ENCODE measurements at regions not wholly inside any gene's neighbourhood (a gene's known extent, or its start where the extent isn't known, plus 50 kb on each side); places are given as distances from the start of the nearest gene placed in this dataset.
"Not testable (repeated sequence)": the region's sequence is repeated elsewhere in the genome, so short reads cannot be mapped to it uniquely, and the experiment has no call there.

DNA sequence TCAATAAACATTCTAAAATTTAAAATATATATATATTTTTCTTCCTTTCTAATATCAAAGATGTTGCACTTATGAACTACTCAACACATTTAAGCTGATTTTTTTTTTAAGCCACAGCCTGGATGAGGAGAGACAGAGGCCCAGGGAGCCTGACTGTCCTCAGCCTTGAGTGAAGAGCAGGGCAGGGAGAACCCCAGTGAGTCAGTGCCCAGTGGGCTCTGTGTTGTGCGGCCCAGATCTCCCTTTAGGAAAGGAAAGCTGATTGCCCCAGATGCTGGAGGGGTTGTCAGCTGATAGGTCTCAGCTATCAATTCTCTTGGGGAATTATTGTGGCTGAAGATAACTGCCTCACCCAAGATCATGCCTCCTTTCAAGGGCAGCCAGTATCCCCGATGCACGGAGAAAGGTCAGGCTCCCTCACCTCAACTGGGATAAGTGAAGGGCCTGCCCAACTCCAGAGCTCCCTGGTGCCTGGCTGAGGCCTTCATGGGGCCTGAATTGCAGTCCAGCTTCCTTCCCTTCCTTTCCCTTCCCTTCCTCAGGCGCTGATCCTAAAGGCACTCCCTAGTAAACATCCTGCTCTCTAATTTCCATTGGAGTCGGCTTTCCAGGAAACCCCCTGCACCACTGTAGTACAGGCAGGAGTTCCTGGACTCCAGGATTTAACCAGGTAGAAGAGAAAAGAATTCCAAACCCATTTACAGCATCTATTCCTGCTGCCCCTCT, 106.9 kb upstream of the ATL2 start:
- DNase-seq = no peak

DNA sequence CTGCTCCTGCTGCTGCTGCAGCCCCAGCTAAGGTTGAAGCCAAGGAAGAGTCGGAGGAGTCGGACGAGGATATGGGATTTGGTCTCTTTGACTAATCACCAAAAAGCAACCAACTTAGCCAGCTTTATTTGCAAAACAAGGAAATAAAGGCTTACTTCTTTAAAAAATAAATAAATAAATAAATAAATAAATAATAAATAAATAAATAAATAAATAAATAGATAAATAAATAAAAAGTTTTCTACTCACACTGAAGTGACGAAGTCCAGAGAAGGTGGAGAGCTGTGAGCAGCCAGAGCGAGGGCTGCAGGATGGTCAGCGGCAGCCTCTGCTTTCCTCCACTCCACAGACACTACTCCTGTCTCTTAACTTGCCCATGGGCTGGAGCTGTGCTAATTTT, 105.6 kb upstream of the ATL2 start:
- not testable (repeated sequence) for DNase-seq

DNA sequence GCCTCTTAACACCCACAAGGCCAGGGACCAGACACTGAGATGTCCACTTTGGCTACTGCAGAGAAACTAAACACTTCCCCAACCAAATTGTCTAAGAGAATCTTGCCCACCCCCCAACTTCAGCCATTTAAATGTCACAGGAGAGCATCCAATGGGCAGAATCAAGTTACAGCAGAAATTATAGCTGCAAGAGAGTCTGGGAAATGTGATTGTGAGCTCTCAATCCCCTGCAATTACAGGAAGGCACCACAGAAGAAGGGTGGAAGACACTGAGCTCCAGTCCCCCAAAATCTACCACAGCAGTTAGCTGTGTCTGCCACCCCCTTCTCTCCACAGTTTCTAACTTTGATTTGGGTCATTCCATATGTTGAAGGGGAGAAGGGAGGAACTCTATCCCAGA, 103.5 kb upstream of the ATL2 start:
- DNase-seq = no peak

DNA sequence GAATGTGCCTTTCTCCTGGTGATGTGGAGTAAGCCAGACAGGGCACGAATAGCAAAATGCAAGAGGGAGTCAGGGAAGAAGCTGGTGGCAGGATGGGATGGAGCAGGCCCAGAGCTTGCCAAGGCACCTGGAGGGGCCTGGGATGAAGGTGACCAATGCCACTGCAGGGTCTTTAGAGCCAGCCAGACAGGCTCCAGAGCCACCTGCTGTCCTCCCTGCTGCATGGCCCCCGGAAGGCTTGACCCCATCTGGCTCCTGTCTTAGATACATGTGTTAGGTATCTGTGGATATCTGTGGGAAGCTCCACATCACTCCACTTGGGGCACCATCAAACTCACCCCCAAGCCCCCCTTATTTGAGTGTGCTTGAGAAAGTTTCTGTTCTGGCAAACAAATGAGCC, 99.9 kb upstream of the ATL2 start:
- no peak for DNase-seq

DNA sequence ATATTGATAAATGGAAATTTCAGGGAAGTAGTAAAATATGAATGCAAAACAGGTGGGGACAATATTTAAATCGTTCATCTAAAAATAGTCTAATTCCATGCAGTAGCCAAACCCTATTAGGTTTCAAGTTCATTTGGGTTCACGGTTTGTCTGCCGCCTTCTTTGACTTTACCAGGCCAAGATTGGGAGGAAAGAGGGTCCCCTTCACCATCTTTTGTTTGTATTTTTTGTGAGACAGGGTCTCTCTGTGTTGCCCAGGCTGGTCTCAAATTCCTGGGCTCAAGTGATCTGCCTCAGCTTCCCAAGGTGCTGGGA, 98.5 kb upstream of the ATL2 start:
- DNase-seq = no peak

DNA sequence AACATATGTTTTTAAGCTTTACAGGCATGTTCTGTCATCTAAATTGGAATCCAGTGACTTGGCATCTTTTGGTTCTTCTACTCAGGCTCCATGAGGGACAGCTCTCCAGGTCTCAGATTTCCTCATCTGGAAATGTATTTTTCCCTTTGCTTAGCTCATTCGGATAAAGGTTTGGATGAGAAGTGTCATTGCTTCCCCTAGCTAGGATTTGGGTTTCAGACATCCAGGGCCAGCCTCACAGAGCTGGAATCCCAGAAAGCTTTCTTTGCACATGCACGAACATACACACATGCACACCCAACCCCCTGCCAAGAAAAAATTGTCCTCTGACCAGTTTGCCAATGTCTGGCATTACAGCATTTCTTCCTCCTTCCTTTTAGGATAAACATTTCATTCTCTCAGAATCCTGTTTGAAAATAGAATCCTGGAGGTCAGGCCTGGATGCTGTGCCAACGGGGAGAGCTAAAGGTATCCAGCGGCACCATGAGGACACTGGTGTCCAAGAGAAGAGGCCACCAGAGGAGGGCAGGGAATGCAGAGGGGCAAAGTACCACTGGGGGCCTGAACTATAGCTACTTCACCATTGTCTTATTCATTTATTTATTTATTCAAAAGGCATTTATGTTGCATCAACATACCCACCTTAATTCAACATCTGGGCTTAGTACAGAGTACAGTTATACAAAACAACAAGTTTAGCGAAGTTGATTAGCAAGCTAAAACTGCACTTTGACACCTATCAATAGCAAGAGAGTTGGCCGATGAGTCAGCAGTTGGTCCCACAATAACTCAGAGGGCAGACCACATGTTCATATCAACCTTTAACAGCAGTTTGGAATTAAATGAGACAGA, 97.9 kb upstream of the ATL2 start:
- DNase-seq = no peak

DNA sequence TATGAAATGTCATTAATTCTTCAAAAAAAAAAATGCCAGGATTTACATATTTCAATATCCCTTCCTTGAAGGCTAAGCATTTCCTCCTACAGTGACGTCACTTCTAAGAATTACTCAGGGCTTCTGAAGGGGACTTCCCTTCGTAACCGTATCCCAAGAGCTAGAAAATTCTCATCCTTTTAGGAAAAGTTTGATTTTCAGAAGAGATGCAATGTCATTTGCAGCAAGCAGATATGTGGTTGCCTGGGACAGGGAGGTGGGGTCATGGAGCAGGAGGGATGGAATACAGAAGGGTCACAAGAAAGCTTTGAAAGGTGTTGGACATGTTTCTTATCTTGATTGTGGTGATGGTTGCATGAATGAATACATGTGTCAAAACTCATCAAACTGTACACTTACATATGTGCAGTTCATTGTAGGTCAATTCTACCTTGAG, 97.0 kb upstream of the ATL2 start:
- DNase-seq = no peak

DNA sequence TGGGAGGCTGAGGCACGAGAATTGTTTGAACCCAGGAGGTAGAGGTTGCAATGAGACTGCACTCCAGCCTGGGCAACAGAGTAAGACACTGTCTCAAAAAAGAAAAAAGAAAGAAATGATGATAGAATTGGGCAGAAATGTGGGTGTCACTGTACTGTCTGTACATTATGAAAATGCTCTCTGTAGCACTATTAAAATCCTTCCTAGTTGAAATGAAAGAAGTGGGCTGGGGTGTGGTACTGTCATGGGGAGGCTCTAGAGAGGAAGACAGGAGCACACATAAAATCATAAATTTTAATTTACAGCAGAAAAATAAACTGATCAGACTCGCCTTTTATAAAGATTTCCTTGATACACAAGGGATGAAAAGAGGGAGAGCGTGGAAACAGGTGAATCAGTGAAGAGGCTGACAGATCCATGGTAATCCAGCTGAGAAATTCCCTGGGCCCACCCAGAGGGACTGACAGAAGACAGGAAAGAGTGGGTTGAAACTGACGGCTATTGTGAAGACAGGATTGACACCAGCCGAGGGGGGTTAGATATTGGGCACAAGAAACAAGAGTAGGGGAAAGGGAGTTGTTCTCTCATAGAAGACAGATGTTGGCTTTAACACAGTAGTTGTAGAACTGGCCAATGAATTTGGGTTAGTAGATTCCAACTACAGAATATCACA, 96.4 kb upstream of the ATL2 start:
- DNase-seq = no peak

DNA sequence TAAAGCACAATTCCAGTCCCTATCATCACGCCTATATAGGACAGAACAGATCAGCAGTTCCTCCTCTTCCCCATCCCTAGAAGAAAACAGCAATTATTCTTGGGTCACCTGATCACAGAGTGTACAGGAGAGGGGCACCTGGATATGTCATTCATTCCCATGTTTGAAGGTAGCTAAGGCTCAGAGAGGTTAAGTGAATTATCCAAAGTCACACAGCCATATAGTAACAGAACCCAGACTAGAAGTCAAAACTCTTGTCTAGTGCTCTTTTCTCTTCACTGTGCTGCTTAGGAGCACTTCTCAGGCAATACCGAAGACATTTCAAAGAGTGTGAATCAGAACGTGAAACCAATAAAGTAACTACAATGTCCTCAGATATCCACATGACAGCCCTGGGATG, 93.0 kb upstream of the ATL2 start:
- no peak for DNase-seq

DNA sequence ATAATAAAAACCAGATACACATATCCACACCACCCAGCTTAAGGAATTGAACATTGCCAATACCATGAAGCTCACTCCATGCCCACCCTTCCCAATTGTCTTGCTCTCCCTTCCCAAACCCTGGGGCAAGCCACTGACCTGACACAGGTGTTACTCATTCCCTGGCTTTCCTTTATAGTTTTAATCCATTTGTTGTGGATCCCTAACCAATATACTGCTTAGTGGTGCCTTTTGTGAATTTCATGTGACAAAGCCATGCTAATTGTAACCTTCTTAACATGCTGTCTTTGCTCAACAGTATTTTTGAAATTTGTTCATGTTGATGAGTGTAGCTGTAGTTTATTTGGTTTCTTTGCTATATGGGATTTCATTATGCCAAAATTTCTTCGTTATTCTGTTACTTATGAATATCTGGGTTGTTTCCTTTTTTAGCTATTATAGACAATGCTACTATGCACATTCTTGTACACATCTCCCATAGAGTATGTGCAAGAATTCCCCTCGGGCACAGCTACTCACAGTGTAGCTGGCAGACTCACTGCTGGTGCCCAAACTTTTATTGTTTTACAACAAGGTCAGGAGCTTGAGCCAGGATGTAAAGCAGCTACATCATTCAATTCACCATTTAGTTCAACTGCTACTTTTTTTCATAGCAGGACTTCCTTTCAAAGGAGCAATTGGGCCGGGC, 90.8 kb upstream of the ATL2 start:
- no peak for DNase-seq

DNA sequence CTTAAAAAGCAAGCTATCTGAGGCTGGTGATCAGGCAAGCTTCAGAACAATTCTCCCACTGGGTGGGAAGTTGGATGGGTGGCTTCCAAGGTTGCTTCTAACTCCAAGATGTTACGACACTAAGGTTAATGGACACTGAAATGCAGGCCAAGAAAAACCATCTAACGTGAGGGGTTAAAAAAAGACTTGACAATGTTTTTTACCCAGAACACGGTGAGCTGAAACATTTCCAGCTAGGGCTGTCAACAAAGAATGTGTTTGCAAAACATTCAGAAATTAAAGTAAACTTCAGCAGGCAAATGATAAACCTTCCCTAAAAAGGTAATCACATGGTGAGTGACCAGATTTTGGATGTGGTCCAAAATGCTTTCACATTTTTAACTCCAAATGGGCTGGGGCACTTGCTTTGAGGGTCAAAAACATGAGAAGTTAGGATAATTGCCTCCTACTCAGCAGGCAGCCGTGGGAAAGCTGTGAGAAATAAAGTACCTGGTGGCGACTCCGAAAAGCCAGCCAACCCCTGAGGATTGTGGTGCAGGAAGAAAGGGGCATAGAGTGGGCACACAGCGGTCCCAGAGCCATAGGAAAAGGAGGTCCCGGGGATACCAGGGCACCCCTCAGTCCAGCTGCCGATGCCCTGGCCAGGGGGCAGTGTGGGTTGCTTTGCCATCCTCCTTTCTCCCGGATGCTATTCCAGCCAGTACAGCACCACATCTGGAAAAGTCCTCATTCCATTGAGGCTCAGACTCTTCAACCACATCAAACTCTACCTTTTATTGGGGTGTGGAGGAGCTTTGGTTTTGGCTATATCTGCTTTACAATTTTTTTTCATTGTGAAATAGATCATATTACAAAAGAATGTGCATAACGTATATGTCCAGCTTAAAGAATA, 90.0 kb upstream of the ATL2 start:
- no peak for DNase-seq

DNA sequence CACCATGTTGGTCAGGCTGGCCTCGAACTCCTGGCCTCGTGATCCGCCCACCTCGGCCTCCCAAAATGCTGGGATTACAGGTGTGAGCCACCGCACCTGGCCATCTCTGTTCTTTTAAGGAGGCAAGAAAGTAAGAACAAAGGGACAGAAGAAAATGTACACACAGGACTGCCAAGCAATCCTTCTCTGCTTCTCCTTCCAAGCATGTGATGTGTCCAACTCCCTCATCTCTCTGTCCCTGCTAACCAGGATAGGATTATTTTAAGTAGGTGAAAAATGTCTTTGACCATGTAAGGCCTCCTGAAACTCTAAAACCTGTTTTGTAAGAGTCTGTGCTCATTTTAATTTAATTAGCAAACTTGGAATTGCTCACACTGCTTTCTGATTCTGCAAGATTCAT, 89.3 kb upstream of the ATL2 start:
- DNase-seq = no peak

DNA sequence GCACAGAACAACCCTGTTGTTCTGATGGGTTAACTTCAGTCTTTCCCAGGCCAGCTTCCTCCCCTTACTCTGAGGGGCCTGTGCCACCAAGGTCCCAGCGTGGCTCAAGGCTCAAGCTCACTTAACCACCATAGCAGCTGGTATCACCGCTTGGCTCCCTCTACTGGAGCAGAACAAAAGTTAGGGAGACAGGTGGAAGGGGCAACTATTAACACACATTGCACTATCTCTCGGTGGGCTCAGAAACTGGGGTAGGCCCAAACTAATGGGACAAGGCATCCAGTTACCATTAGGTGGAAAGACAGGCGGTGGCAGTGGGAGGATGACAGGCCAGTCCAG, 88.7 kb upstream of the ATL2 start:
- DNase-seq = no peak

DNA sequence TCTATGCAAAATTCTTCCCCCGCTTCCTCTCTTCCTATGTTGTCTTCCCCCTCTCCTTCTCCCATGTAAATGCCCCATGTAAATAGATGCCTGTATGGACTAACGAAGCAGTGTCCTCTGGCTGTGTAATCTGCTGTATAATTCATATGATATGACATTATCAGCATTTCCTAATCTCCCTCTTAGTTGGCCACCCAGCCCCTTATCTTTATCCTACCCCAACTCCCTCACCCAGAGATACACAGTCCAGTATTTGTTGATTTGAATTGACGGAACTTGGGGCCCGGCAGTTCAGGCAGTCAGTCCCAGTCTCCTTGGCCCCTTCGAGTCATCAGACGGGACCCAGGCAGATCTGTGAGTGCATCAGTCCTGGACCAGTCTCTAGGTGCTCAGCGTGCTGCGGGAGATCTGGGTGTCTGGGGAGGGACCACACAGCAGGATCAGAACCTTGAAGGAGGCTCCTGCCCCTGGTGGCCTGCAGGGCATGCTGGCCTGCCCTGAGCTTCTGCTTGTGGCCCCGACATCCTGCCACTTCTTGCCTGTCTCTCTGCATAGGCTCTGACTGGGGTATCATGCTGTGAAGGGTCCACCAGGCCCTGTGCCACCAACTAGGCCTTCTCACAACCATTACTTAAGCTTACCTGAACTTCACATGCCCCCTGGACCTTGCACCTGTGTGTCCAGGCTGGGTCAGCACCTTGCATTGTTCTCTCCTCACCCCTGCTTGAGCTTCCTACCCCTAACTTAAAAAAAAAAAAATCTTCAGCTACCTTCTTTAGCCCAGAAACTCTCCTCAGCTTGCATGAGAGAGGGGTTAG, 88.1 kb upstream of the ATL2 start:
- no peak for DNase-seq

DNA sequence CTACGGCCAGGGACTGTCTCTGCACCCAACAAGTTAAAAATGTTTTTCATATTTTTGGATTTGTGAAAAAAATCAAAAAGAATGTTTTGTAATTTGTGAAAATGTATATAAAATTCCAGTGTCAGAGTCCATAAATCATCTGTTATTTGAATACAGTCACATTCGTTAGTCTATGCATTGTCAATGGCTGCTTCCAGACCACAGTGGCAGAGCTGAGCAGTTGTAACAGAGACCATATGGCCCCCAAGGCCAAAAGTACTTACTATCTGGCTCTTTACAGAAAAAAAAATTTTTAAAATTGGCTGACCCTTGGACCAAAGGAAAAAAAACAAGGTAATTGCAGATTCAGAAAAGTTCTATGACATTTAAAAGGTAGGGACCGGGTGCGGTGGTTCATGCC, 86.7 kb upstream of the ATL2 start:
- no peak for DNase-seq

DNA sequence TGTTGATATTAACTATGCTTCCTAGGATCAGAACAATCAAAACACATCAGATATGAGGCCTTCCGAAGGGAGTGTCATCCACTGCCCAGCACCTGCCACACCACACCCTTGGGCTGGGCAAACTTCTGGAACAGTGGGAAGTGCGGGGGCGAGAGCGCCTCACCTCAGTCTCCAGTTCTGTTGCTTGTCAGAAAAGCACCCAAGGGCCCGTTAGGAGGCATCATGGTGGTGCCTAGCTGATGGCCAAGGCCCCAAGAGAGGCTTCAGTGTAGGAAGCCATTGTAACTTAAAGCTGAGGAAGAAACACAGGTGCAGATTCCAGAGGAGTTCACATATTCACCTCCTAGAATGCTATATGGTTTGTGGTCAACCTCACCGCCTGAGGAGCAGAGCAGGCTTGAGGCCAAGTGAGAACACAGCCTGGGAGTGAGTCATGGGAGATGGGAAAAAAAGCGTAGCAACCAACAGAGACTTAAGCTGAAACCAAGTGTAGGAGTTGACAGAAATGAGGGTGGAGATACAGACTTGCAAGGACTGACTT, 85.1 kb upstream of the ATL2 start:
- peak; percentile 24 for DNase-seq

DNA sequence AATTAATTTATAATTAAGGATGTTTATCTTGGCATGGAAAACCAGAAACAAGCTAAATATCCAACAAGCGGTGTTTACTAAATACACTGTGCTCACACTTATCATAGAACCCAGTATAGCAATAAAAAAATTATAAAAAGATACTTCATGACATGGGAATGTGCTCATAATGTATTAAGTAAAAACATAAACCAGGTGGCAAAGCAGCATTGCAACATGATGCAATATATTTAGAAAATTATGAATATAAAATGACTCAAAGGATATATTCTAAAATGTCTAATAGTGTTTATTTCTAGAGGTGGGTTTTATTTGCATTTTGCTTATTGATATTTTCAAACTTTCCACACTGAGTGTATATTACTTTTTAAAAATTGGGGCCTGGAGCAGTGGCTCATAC, 84.4 kb upstream of the ATL2 start:
- DNase-seq = no peak

DNA sequence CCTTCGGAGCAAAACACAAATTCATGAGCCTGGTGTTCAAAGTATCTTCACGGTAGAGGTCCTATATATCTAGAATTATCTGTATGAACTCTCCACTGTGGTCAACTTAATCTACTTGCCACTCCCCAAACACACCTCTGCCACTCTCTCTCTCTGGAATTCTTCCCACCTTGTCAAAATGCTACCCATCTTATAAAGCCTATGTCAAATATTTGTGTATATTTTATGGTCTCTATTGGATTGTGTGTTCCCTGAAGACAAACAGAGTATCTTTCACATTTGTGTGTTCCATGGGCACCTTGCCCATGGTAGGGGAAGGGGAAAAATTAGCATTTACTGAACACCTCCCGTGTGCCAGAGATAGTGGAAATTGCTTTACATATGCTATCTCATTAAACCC, 83.2 kb upstream of the ATL2 start:
- DNase-seq = no peak

DNA sequence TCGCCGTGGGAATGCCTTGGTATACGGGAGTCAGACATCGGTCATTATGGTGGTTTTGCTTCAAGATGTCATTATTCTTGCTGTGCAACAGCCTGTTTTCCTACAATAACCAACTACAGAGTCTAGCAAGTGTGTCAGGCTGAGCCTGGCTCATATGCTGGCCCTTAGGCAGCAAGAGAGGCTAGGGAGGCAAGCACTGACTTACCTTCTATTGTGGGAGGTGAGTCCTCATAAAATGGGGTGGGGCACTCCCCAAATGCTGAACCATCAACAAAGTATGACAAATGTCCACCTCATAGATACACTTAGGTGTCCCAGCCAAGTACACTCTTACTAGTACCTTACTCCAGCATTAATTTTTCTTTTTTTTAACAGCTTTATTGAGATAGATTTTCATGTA, 77.0 kb upstream of the ATL2 start:
- no peak for DNase-seq

DNA sequence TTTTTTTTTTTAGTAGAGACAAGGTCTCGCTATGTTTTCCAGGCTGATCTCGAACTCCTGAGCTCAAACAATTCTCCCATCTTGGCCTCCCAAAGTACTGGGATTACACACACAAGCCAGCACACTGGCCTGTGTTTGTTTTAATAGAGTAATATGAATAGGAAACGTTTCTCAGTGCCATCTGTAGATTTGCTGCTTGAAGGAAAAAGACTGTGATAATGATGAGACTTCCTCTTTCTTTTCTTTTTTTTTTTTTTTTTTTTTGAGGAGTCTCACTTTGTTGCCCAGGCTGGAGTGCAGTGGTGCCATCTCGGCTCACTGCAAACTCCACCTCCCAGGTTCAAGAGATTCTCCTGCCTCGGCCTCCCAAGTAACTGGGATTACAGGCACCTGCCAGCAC, 74.7 kb upstream of the ATL2 start:
- not testable (repeated sequence) for DNase-seq

DNA sequence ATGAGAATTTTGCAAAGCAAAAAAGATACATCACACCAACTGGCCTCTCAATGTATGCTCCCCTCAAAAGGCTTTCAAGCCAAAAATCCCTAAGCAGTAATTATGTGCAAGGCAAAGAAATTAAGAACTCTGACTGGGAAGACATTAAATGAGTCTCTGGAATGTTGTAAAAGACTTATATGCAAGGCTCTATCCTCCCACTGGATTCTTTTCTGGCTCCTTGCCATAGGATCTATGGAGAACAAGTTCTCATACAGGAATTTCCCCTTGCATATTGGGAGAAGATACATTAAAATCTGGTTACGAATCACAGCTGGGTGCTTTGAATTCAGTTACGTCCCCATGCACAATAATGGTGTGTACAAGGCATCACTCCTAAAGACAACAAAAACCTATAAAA, 73.4 kb upstream of the ATL2 start:
- DNase-seq = no peak
